ENCODE measurements at regions not wholly inside any gene's neighbourhood (a gene's known extent, or its start where the extent isn't known, plus 50 kb on each side); places are given as distances from the start of the nearest gene placed in this dataset.

- H3K27me3 Mint-ChIP-seq (ENCODE audit: low read depth): peaks cover 17% of the 10 kb centered on the region
Observed at GRCh38 chr1:74818241-74818640, 85.3 kb downstream of the TYW3 start.

DNA sequence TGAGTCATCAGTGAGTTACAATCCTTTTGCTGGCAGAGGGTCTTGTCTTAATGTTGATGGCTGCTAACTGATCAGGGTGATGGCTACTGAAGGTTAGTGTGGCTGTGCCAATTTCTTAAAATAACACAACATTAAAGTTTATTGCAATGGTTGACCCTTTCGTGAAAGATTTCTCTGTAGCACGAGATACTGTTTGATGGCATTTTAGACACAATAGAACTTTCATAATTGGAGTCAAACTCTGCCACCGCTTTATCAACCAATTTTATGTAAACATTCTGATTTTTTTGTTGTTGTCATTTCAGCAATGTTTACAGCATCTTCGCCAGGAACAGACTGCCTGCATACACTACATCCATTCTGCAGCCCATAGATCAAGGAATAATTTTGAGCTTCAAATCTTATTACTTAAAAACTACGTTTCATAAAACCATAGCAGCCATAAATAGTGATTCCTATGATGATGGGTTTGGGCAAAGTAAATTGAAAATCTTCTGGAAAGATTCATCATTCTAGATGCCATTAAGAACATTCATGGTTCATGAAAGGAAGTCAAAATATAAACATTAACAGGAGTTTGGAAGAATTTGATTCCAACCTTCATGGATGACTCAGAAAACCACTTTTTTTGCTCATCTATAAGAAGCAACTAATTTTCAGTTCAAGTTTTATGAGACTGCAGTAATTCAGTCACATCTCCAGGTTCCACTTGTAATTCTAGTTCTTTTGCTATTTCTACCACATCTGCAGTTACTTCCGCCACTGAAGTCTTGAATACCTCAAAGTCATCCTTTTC, 85.9 kb downstream of the TYW3 start:
- no peak for TF ChIP-seq CTCF (IDR thresholded peaks at IDR 0.05; ENCODE audit: unreplicated experiment)
- H3K27ac Mint-ChIP-seq: no peak overlapping the region
- H3K36me3 Mint-ChIP-seq: no peaks in the 10 kb centered on the region
- H3K4me1 Mint-ChIP-seq: no peaks in the 10 kb centered on the region
- no peak for DNase-seq (ENCODE audit: low spot score in 2 of 2, unreplicated experiment in 2 of 2)
- peaks cover 17% of the 10 kb centered on the region for H3K27me3 Mint-ChIP-seq (ENCODE audit: low read depth)
- H3K4me3 Mint-ChIP-seq: no peak overlapping the region
- H3K9me3 Mint-ChIP-seq: peaks cover 11% of the 10 kb centered on the region

More at GRCh38 chr1:74818241-74818640, 85.3 kb downstream of the TYW3 start:
- TF ChIP-seq CTCF (IDR thresholded peaks at IDR 0.05; ENCODE audit: unreplicated experiment): no peak
- DNase-seq (ENCODE audit: low spot score in 2 of 2, unreplicated experiment in 2 of 2): no peak
- Mint-ChIP-seq H3K9me3 (peaks cover 11% of the 10 kb centered on the region), H3K36me3 (no peaks in the 10 kb centered on the region), H3K4me3 (no peak overlapping the region), H3K27ac (no peak overlapping the region), H3K4me1 (no peaks in the 10 kb centered on the region)

DNA sequence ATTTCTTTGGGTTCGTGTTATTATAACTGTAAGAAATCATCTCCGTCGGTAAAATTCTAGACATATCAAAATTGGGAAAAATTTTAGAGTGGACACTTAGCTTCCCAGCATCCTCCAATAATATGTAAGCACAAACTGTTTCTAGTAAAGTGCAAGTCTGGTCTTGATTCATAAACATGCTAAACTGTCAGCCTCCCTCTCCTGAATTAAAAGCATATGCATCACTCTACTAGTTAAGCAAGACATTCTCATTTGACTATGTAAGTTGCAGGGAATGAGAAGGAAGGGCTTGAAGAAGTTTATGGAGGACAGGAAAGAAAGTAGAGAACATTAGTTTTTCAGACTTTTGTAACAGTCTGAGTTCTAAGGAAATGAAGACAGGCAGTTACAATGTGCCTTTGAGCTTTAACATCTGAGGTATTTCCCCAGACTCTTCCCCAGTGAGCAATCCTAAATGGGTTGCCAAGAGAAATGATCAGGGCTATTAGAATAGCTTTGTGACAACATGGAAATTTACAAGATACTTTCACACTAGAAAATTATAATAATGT, 90.0 kb downstream of the TYW3 start:
- no peak overlapping the region for H3K27ac Mint-ChIP-seq
- no peak for TF ChIP-seq CTCF (IDR thresholded peaks at IDR 0.05; ENCODE audit: unreplicated experiment)
- no peaks in the 10 kb centered on the region for H3K36me3 Mint-ChIP-seq
- no peaks in the 10 kb centered on the region for H3K4me1 Mint-ChIP-seq
- no peak for DNase-seq (ENCODE audit: low spot score in 2 of 2, unreplicated experiment in 2 of 2)
- H3K27me3 Mint-ChIP-seq (ENCODE audit: low read depth): peaks cover 16% of the 10 kb centered on the region
- H3K9me3 Mint-ChIP-seq: no peaks in the 10 kb centered on the region
- no peak overlapping the region for H3K4me3 Mint-ChIP-seq

DNA sequence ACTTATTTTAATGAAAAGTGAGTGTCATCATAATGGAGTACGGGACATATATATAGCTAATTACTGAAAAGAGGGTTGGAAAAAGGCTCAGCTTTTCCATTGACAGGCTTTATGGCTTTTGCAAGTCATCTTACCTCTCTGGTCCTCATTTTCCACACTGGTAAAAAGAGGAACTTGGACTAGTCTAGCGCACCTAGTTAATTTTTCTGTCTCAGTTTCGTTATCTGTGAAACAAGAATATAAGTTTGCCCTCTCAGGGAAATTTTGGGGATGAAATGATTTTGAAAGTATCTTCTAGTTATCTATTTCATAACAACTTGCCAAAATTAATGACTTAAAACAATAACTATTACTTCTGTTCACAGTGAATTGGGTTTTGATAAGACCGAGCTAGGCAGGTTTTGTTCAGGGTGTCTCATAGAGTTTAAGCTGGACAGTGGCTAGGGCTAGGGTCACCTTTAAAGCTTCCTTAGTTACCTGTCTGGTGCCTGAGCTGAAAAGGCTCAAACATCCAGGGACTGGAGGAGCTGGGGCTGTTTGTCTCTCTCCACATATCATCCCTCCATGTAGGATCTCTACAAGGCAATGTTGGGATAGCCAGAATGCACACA, 91.7 kb downstream of the TYW3 start:
- DNase-seq (ENCODE audit: low spot score in 2 of 2, unreplicated experiment in 2 of 2): no peak
- Mint-ChIP-seq H3K36me3 (no peaks in the 10 kb centered on the region), H3K9me3 (no peaks in the 10 kb centered on the region), H3K27ac (no peak overlapping the region), H3K4me1 (no peaks in the 10 kb centered on the region), H3K4me3 (no peak overlapping the region), H3K27me3 (ENCODE audit: low read depth) (peaks cover 19% of the 10 kb centered on the region)
- no peak for TF ChIP-seq CTCF (IDR thresholded peaks at IDR 0.05; ENCODE audit: unreplicated experiment)

DNA sequence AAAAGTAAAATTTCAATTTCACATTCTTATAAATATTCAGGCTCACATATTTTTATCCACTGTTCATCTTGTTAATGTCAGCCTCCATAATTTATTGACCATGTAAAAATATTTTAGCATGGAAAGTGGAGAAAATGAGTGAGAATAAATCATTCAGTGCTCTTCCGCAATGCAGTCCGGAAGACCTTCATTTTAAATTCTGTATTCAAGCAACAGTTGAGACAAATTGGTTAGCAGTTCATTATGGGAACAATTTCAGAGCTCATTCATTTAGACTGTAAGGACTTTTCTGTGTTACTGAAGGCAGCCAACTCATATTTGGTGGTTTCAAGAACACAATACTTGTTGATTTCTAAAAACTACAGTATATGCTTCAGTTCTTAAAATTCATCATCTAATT, 97.8 kb downstream of the TYW3 start:
- no peak for DNase-seq (ENCODE audit: low spot score in 2 of 2, unreplicated experiment in 2 of 2)
- no peaks in the 10 kb centered on the region for H3K4me1 Mint-ChIP-seq
- no peak overlapping the region for H3K27ac Mint-ChIP-seq
- no peaks in the 10 kb centered on the region for H3K36me3 Mint-ChIP-seq
- H3K4me3 Mint-ChIP-seq: no peak overlapping the region
- no peak for TF ChIP-seq CTCF (IDR thresholded peaks at IDR 0.05; ENCODE audit: unreplicated experiment)
- H3K9me3 Mint-ChIP-seq: no peaks in the 10 kb centered on the region
- H3K27me3 Mint-ChIP-seq (ENCODE audit: low read depth): peaks cover 25% of the 10 kb centered on the region
